IMR-90 (cell line): ENCODE measurements at regions not wholly inside any gene's neighbourhood (a gene's known extent, or its start where the extent isn't known, plus 50 kb on each side); places are given as distances from the start of the nearest gene placed in this dataset.

Experiments used
- ATAC-seq: fragments of 200-7000 bp; cut with Tn5 transposase; 2 replicates; pipeline ENCODE4 v1.9.1; 2020; ENCODE audit warnings: low read depth, mild to moderate bottlenecking, moderate library complexity
- BruUV-seq: library from RNA; stranded (reverse); fragments of 400-500 nt; replicated peaks from 2 replicates; lab custom pipeline; 2021; lab: Mats Ljungman, UMichigan
- CTCF ChIA-PET: fragments of 300-600 bp; formaldehyde crosslinking; extraction: SDS; loops from one replicate; lab custom pipeline; 2021; ENCODE audit warnings: antibody characterized with exemption; lab: Yijun Ruan, JAX
- POLR2A ChIA-PET: fragments of 300-600 bp; sonication (Branson Sonifier 250); formaldehyde crosslinking; loops from one replicate; lab custom pipeline; 2022; ENCODE audit warnings: antibody characterized with exemption; ENCODE audit not compliant: unreplicated experiment; lab: Charles Lee
- DNase-seq: peaks from one replicate; pipeline ENCODE4 v3.0.0; 2013
- H2AFZ ChIP-seq: replicated peaks from 2 replicates; pipeline ENCODE3; 2013; ENCODE audit warnings: low read length, mild to moderate bottlenecking; ENCODE audit not compliant: poor library complexity
- H2AK5ac ChIP-seq: 2 replicates; pipeline ENCODE4 v1.6.1; 2013; ENCODE audit warnings: low read depth, low read length, inconsistent platforms
- H2AK9ac ChIP-seq: replicated peaks from 2 replicates; pipeline ENCODE3; 2013; ENCODE audit warnings: mild to moderate bottlenecking, low read depth, low read length, moderate library complexity; ENCODE audit not compliant: poor library complexity
- H2BK120ac ChIP-seq: 2 replicates; pipeline ENCODE4 v1.6.1; 2013; ENCODE audit warnings: low read depth, low read length, inconsistent platforms
- H2BK15ac ChIP-seq: 3 replicates; pipeline ENCODE4 v1.6.1; 2013; ENCODE audit warnings: low read depth, low read length, inconsistent platforms
- H2BK20ac ChIP-seq: 2 replicates; pipeline ENCODE4 v1.6.1; 2013; ENCODE audit warnings: low read depth, mild to moderate bottlenecking, inconsistent platforms, low read length, moderate library complexity
- H2BK5ac ChIP-seq: 2 replicates; pipeline ENCODE4 v1.6.1; 2013; ENCODE audit warnings: mild to moderate bottlenecking, low read depth, low read length, inconsistent platforms; ENCODE audit not compliant: poor library complexity, severe bottlenecking
- H3K14ac ChIP-seq: replicated peaks from 2 replicates; pipeline ENCODE4 v1.6.1; 2013; ENCODE audit warnings: low read depth, low read length, inconsistent platforms
- H3K18ac ChIP-seq: 2 replicates; pipeline ENCODE4 v1.6.1; 2013; ENCODE audit warnings: low read depth, low read length, control low read depth
- H3K23ac ChIP-seq: 2 replicates; pipeline ENCODE4 v1.6.1; 2013; ENCODE audit warnings: low read depth, low read length, inconsistent platforms
- H3K27ac ChIP-seq: 2 replicates; pipeline ENCODE4 v1.5.1; 2013; ENCODE audit warnings: mild to moderate bottlenecking, control low read depth, low read length; ENCODE audit not compliant: insufficient read depth
- H3K27me3 ChIP-seq: 2 replicates; pipeline ENCODE4 v1.6.1; 2013; ENCODE audit warnings: low read length; ENCODE audit not compliant: control insufficient read depth, insufficient read depth
- H3K36me3 ChIP-seq: 2 replicates; pipeline ENCODE4 v1.6.1; 2013; ENCODE audit warnings: low read length, mixed read lengths; ENCODE audit not compliant: control insufficient read depth, insufficient read depth
- H3K4ac ChIP-seq: 2 replicates; pipeline ENCODE4 v1.6.1; 2013; ENCODE audit warnings: low read depth, low read length, inconsistent platforms
- H3K4me1 ChIP-seq: 2 replicates; pipeline ENCODE4 v1.6.1; 2013; ENCODE audit warnings: low read length, mixed read lengths; ENCODE audit not compliant: control insufficient read depth, insufficient read depth
- H3K4me2 ChIP-seq: 2 replicates; pipeline ENCODE4 v1.6.1; 2013; ENCODE audit warnings: low read depth, mild to moderate bottlenecking, control low read depth, low read length, moderate library complexity
- H3K4me3 ChIP-seq: 2 replicates; pipeline ENCODE4 v1.5.1; 2013; ENCODE audit warnings: low read depth, mild to moderate bottlenecking, control low read depth, low read length, moderate library complexity; ENCODE audit not compliant: insufficient read depth
- H3K56ac ChIP-seq: 2 replicates; pipeline ENCODE4 v1.6.1; 2013; ENCODE audit warnings: low read length, inconsistent platforms; ENCODE audit not compliant: insufficient read depth; ENCODE audit errors: extremely low read depth
- H3K79me1 ChIP-seq, 2 experiments: 2 replicates each; pipeline ENCODE4 v1.6.1; 2013; ENCODE audit warnings: low read length in 2 of 2, inconsistent platforms in 1 of 2, low read depth in 1 of 2
- H3K9ac ChIP-seq: 2 replicates; pipeline ENCODE4 v1.6.1; 2013; ENCODE audit warnings: low read depth, low read length, control low read depth
- H3K9me1 ChIP-seq: 2 replicates; pipeline ENCODE4 v1.6.1; 2013; ENCODE audit warnings: low read length, inconsistent platforms; ENCODE audit not compliant: insufficient read depth
- H3K9me3 ChIP-seq: 2 replicates; pipeline ENCODE4 v1.6.1; 2013; ENCODE audit warnings: low read length; ENCODE audit not compliant: control insufficient read depth, insufficient read depth
- H4K20me1 ChIP-seq: 2 replicates; pipeline ENCODE4 v1.6.1; 2013; ENCODE audit warnings: low read length, inconsistent platforms; ENCODE audit not compliant: insufficient read depth
- H4K5ac ChIP-seq: 2 replicates; pipeline ENCODE4 v1.6.1; 2013; ENCODE audit warnings: mild to moderate bottlenecking, low read depth, low read length, control low read depth
- H4K8ac ChIP-seq, 2 experiments: 2 replicates each; pipeline ENCODE4 v1.6.1; 2013; ENCODE audit warnings: low read depth in 2 of 2, low read length in 2 of 2, control low read depth in 1 of 2, inconsistent platforms in 1 of 2
- H4K91ac ChIP-seq: 2 replicates; pipeline ENCODE4 v1.6.1; 2013; ENCODE audit warnings: low read depth, low read length, inconsistent platforms; ENCODE audit not compliant: insufficient read depth
- MAZ ChIP-seq: IDR thresholded peaks from 2 replicates; pipeline ENCODE4 v1.6.1; 2012; ENCODE audit warnings: low read depth, mild to moderate bottlenecking, low read length, improper control_type of control experiment, moderate library complexity, borderline replicate concordance
- MXI1 ChIP-seq: IDR thresholded peaks from 2 replicates; pipeline ENCODE4 v1.6.1; 2012; ENCODE audit warnings: low read depth, mild to moderate bottlenecking, low read length, moderate library complexity, borderline replicate concordance
- POLR2A ChIP-seq: IDR thresholded peaks from 2 replicates; pipeline ENCODE4 v1.6.1; 2012; ENCODE audit warnings: mild to moderate bottlenecking, low read depth, low read length
- RCOR1 ChIP-seq: IDR thresholded peaks from 2 replicates; pipeline ENCODE4 v1.6.1; 2012; ENCODE audit warnings: mild to moderate bottlenecking, low read length, improper control_type of control experiment; ENCODE audit not compliant: insufficient replicate concordance
- WGBS, 2 experiments: methylation state at CpG; one replicate each; pipeline versions ENCODE4 v1.1.5 to v1.1.7; 2013; ENCODE audit warnings: missing lambda C conversion rate in 2 of 2; ENCODE audit not compliant: insufficient read length in 1 of 2; ENCODE audit errors: extremely low coverage in 2 of 2; 5-methylcytosine and 5-hydroxymethylcytosine counted together
- dilution Hi-C: fragments of 300-500 bp; cut with HindIII; formaldehyde crosslinking; loops from one replicate; pipeline ENCODE4 v1.14.3; 2018; ENCODE audit warnings: low sequenced_read_pairs; ENCODE audit not compliant: unreplicated experiment
- in situ Hi-C: fragments of 300-500 bp; cut with MboI; formaldehyde crosslinking; loops from 3 replicates; pipeline ENCODE4 v1.14.3; 2019; ENCODE audit warnings: low sequenced_read_pairs, inconsistent platforms, mixed read lengths
- intact Hi-C: fragments of 100-400 bp; cut with micrococcal nuclease; formaldehyde crosslinking; loops from 2 replicates; pipeline ENCODE4 v1.10.0; 2022

GRCh38 chr10:34041871-34042270 lies 707.4 kb upstream of the NRP1 start:
- no TSS peak for BruUV-seq

More at GRCh38 chr10:34041871-34042270, 707.4 kb upstream of the NRP1 start:
- H2BK20ac ChIP-seq = no peak overlapping the region
- no peak overlapping the region for H2AK5ac ChIP-seq
- no peak overlapping the region for H2AFZ ChIP-seq
- H3K9me3 ChIP-seq = no peaks in the 10 kb centered on the region
- H3K4me3 ChIP-seq = no peak overlapping the region
- H3K23ac ChIP-seq = no peak overlapping the region
- H3K9me1 ChIP-seq = no peaks in the 10 kb centered on the region
- no peak overlapping the region for H2AK9ac ChIP-seq
- 100% methylated on average over 2 of the region's 4 CpGs; no CpG with 5 or more reads in 1 of the 2 experiments for WGBS, 2 experiments
- ChIA-PET CTCF (no interaction called here), POLR2A (no interaction called here)
- no peak overlapping the region for H4K8ac ChIP-seq
- dilution Hi-C loops = no loop called here
- no peak overlapping the region for H3K27ac ChIP-seq
- DNase-seq (no peak), ATAC-seq (no peak)
- H3K9ac ChIP-seq = no peak overlapping the region
- no peaks in the 10 kb centered on the region for H3K79me1 ChIP-seq
- no peak overlapping the region for H4K5ac ChIP-seq
- TF ChIP-seq MAZ (no peak), MXI1 (no peak), RCOR1 (no peak), POLR2A (no peak)
- H2BK5ac ChIP-seq = no peak overlapping the region
- H2BK120ac ChIP-seq = no peak overlapping the region
- intact Hi-C loops = no loop called here
- no peak overlapping the region for H3K4me2 ChIP-seq
- peaks cover 6% of the 10 kb centered on the region; the same call in 1 of the 2 replicates for H3K27me3 ChIP-seq
- no peak overlapping the region for H3K56ac ChIP-seq
- no peak overlapping the region for H4K91ac ChIP-seq
- H3K14ac ChIP-seq = no peak overlapping the region
- no peak overlapping the region for H3K18ac ChIP-seq
- no peak overlapping the region for H2BK15ac ChIP-seq
- in situ Hi-C loops = no loop called here
- H4K20me1 ChIP-seq = no peaks in the 10 kb centered on the region
- H3K36me3 ChIP-seq = no peaks in the 10 kb centered on the region
- H3K4ac ChIP-seq = no peak overlapping the region
- H3K4me1 ChIP-seq = no peaks in the 10 kb centered on the region; the same call in 1 of the 2 replicates
